ENCODE measurements at regions not wholly inside any gene's neighbourhood (a gene's known extent, or its start where the extent isn't known, plus 50 kb on each side); places are given as distances from the start of the nearest gene placed in this dataset.

DNA sequence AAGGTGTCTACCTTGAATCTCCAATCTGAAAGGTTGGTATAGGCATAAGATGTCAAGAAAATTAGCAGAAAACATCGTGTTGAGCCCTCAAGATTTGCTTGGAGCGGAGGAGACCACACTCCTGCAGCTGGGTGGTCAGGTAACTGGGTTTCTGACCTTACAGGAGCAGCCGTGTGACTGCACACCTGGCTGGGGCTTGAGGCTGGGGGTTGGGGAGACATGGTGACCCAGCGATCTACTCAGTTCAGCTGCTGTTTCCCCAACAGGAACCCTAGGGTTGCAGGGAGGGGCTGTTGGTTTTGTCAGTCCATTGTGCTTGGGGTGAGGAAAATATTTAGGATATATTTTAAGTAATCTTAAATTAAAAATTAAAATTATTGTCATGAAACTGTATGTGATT lies 147.0 kb upstream of the ZNF32 start:
- H3K4me1 ChIP-seq (ENCODE audit: insufficient read depth, low read length) = no peaks in the 10 kb centered on the region
- no peak overlapping the region for H3K9ac ChIP-seq (ENCODE audit: low read depth, low read length)
- no peaks in the 10 kb centered on the region for H3K36me3 ChIP-seq (ENCODE audit: insufficient read depth, low read length)
- no peaks in the 10 kb centered on the region for H3K9me3 ChIP-seq (ENCODE audit: control insufficient read depth, insufficient read depth, low read length)

DNA sequence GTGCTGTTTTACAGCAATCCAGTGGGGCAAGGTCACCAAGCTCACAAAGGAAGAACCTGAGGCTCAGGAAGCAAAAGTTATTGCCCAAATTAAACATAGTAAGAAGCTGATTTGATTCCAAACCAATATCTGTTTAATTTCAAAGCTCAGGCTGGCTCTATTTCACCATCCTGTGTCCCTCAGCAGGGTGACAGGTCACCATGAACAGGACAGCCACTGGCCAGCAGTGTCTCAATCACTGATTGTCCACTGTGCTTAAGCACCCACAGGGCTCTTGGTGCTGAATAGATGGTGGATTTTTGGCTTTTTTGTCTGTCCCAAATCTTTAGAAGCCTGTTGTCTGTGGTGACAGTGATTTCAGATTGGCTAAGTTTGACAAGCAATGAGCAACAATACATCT lies 146.4 kb upstream of the ZNF32 start:
- Histone ChIP-seq H3K4me1 (ENCODE audit: insufficient read depth, low read length) (no peaks in the 10 kb centered on the region), H3K9ac (ENCODE audit: low read depth, low read length) (no peak overlapping the region), H3K36me3 (ENCODE audit: insufficient read depth, low read length) (no peaks in the 10 kb centered on the region), H3K9me3 (ENCODE audit: control insufficient read depth, insufficient read depth, low read length) (no peaks in the 10 kb centered on the region)

DNA sequence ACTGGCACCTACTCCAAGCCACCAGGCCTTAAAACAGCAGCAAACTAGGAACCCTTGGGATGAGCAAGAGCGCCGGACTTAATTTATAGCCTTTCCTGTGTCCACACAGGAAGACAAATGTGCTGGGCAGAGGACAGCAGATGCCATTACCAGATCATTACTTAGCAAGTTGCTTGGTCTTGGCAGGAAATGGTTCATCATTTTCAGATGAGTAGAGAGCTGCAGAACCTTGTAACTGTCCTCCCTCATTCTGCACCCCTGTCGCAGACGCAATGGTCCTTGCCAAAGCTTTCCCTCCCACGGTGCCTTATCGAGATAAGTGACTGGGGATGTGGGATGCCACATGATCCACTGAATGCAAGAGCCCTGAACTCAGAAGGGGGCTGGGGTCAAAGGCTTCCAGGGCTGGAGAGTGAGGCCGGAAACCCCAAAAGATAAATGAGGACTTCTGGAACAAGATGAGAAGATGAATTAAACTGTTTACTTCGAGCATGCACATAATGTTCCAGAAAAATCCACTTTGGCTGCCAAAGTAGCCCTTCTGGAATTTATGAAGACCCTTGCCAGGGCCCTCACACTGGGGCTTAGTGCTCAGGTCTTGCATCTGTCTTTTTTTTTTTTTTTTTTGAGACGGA lies 145.6 kb upstream of the ZNF32 start:
- Histone ChIP-seq H3K9ac (ENCODE audit: low read depth, low read length) (no peak overlapping the region), H3K4me1 (ENCODE audit: insufficient read depth, low read length) (no peaks in the 10 kb centered on the region), H3K36me3 (ENCODE audit: insufficient read depth, low read length) (no peaks in the 10 kb centered on the region), H3K9me3 (ENCODE audit: control insufficient read depth, insufficient read depth, low read length) (no peaks in the 10 kb centered on the region)

DNA sequence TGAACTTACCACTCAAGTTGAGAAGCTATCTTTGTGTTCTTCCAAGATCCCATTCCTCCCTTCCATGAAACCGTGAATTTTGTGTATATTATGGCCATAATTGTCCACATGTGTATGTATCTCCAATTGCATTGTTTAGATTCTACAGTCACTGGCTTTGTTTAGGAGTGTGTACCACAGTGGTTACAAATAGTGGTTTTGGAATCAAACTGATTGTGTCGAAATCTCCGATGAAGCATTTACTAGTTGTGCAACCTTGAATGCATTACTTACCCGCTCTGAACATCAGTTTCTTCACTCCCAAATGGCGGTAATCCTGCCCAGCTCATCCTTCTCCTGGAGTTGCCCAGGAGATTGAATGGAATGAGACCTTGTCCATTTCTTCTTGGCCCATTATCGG lies 145.0 kb upstream of the ZNF32 start:
- Histone ChIP-seq H3K9me3 (ENCODE audit: control insufficient read depth, insufficient read depth, low read length) (no peaks in the 10 kb centered on the region), H3K36me3 (ENCODE audit: insufficient read depth, low read length) (no peaks in the 10 kb centered on the region), H3K9ac (ENCODE audit: low read depth, low read length) (no peak overlapping the region), H3K4me1 (ENCODE audit: insufficient read depth, low read length) (no peaks in the 10 kb centered on the region)

DNA sequence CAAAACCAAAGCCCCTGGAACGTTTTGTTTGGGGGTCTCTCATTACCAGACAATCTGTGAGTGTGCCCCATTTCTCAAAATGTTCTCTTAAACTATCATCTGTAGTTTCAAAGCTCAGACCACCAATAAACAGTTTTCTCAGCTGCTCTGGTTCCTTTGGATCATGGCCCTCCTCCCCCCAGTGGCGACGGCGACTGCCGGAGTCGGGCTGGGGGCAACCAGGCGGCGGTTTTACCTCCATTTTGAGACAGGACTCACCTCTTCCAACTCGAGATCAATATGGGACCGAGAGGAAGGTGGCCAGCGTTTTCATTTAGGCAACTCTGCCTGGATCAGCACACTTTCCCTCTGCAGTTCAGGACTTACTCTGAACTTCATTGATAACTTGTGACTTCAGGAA lies 141.5 kb upstream of the ZNF32 start:
- Histone ChIP-seq H3K4me1 (ENCODE audit: insufficient read depth, low read length) (no peaks in the 10 kb centered on the region), H3K9me3 (ENCODE audit: control insufficient read depth, insufficient read depth, low read length) (no peaks in the 10 kb centered on the region), H3K36me3 (ENCODE audit: insufficient read depth, low read length) (no peaks in the 10 kb centered on the region), H3K9ac (ENCODE audit: low read depth, low read length) (no peak overlapping the region)

DNA sequence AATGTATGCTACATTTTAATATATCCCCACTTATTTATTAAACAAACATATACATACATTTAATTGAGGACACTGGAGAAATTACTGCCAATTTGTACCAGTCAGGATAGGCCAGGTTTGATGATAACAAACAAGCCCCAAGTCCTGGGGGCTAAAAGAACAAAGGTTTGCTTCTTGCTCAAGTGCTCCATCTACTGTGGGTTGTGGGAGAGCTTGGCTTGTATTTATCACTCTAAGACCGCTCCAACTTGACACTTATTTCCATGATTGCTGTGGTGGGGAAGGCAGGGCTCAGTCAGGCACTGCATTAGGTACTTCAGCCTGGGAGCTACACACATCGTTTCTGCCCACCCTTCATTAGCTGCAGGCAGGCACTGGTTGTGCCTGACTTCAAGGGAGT lies 136.6 kb upstream of the ZNF32 start:
- H3K36me3 ChIP-seq (ENCODE audit: insufficient read depth, low read length) = no peaks in the 10 kb centered on the region
- no peak overlapping the region for H3K9ac ChIP-seq (ENCODE audit: low read depth, low read length)
- no peaks in the 10 kb centered on the region for H3K4me1 ChIP-seq (ENCODE audit: insufficient read depth, low read length)
- no peaks in the 10 kb centered on the region for H3K9me3 ChIP-seq (ENCODE audit: control insufficient read depth, insufficient read depth, low read length)

DNA sequence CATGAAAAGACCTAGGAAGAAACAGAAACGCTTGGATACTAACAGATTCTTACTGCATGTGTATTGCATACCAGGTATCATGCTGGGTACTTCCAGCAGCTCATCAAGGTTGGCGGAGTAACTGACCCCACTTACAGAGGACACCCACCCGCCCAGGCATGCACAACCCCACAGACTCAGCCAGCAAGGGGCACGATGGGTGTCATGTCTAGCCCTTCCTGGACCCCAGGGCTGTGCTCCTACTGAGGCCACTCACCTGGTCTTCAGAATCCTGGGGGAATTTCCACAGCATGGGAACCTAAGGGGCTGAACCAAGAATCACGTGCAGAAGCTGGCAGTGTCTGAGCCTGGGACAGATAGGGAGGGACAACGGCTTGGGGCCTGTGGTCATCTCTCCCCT lies 134.1 kb upstream of the ZNF32 start:
- H3K9ac ChIP-seq (ENCODE audit: low read depth, low read length) = no peak overlapping the region
- no peaks in the 10 kb centered on the region for H3K36me3 ChIP-seq (ENCODE audit: insufficient read depth, low read length)
- no peaks in the 10 kb centered on the region for H3K4me1 ChIP-seq (ENCODE audit: insufficient read depth, low read length)

DNA sequence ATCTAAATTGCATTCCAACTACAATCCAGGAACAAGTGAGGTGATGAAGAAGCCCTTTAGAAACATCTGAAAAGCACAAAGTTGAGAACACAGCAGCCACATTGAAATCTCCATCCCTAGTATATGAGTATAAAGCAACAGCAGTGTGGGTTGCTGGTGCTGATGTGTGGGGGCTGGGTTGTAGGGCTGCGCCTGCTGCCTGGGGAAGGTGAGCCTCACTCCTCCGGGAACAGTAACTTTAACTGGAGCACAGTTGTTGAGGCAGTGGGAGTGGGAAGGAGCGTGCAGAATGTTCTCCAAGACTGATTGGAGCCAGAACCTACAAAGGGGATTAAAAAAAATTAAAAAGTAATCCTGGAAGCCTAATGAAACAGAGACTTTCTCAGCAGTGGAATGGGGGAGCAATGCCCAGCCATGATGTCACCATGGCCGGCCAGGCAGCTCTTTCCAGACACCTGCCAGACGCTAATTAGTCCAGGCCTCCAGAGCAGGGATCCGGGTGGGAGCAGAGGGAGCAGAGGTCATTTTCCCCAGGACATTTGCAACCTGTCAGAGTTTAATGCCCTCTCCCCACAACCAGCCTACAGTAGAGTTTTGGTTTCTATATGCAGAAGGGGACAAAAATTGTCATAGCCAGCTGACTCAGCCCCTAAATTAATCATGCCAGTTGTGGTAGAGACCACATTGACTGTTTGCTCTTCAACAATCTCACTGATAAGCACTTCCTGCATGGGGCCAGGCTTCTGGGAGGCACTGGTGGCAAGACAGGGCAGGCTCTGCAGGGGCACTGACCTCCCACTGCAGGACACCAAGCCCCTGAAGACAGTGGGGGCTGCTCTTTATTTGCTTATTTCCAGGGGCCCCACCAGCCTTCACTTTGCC lies 133.0 kb upstream of the ZNF32 start:
- H3K9ac ChIP-seq (ENCODE audit: low read depth, low read length) = no peak overlapping the region
- H3K4me1 ChIP-seq (ENCODE audit: insufficient read depth, low read length) = no peaks in the 10 kb centered on the region
- no peaks in the 10 kb centered on the region for H3K36me3 ChIP-seq (ENCODE audit: insufficient read depth, low read length)
- no peaks in the 10 kb centered on the region for H3K9me3 ChIP-seq (ENCODE audit: control insufficient read depth, insufficient read depth, low read length)

More for the DNA sequence above, 134.1 kb upstream of the ZNF32 start:
- no peaks in the 10 kb centered on the region for H3K9me3 ChIP-seq (ENCODE audit: control insufficient read depth, insufficient read depth, low read length)

DNA sequence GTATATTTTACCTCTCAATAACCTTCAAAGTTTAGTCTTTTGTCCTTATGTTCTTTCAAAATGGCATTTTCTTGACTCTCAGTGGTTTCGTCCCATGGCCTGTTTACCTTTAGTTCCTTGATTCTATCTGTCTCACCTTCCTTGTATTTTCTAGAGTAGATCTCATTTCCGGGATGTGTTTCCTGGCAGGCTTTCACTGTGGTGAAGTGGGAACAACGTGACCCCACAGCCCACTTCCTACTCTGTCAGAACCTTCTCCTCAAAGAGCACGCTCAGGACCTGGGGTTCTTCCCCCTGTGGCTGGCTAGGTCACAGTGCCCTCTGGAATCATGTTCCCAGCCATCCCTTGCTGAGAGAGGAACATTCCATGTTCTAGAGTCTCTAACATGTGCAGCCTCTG lies 129.9 kb upstream of the ZNF32 start:
- Histone ChIP-seq H3K9ac (ENCODE audit: low read depth, low read length) (no peak overlapping the region), H3K4me1 (ENCODE audit: insufficient read depth, low read length) (no peaks in the 10 kb centered on the region), H3K36me3 (ENCODE audit: insufficient read depth, low read length) (no peaks in the 10 kb centered on the region), H3K9me3 (ENCODE audit: control insufficient read depth, insufficient read depth, low read length) (no peaks in the 10 kb centered on the region)

DNA sequence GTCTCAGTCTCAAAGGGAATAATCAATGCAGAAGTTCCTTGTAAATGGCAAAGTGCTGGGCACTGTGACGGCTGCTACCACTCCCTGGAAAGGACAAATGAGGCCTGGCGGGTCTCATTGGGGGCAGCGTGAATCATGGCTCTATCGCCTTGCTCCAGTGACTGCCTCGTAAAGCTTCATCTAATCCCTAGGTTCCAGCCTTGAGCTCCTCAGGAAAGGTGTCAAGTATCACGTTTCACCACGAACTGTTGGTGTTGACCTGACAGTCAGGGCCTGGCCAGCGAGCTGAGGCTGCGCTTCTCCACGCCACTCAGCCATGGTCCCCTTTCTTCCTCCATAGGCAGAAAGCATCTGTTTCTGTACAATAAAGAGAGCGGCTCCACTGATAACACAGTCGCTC lies 126.7 kb upstream of the ZNF32 start:
- Histone ChIP-seq H3K36me3 (ENCODE audit: insufficient read depth, low read length) (no peaks in the 10 kb centered on the region), H3K9ac (ENCODE audit: low read depth, low read length) (no peak overlapping the region), H3K9me3 (ENCODE audit: control insufficient read depth, insufficient read depth, low read length) (no peaks in the 10 kb centered on the region; the same call in 1 of the 2 replicates), H3K4me1 (ENCODE audit: insufficient read depth, low read length) (no peaks in the 10 kb centered on the region)

DNA sequence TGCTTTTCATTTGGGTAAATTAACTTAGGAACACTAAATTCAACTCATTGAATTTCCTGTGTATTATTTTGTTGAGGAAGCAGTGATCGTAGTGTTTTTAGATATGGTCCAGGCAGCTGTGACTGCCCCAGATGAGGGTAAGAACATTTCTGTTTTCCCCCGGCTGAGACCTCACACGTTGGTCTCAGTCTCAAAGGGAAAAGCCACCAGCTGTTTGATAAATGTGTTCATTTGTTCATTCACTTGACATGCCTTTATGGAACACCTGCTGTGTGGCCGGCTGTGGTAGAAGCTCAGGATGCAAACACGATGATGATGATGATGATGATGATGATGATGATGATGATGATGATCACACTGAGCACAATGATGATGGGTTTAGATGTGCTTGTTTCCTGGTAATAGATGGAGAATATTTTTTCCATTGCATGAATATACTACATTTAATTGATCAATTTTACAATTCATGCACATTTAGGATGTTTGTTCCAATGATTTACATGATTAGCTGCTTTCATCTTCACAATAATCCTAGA lies 125.6 kb upstream of the ZNF32 start:
- H3K9me3 ChIP-seq (ENCODE audit: control insufficient read depth, insufficient read depth, low read length) = no peaks in the 10 kb centered on the region; the same call in 1 of the 2 replicates
- no peak overlapping the region for H3K9ac ChIP-seq (ENCODE audit: low read depth, low read length)
- H3K36me3 ChIP-seq (ENCODE audit: insufficient read depth, low read length) = no peaks in the 10 kb centered on the region
- no peaks in the 10 kb centered on the region for H3K4me1 ChIP-seq (ENCODE audit: insufficient read depth, low read length)

DNA sequence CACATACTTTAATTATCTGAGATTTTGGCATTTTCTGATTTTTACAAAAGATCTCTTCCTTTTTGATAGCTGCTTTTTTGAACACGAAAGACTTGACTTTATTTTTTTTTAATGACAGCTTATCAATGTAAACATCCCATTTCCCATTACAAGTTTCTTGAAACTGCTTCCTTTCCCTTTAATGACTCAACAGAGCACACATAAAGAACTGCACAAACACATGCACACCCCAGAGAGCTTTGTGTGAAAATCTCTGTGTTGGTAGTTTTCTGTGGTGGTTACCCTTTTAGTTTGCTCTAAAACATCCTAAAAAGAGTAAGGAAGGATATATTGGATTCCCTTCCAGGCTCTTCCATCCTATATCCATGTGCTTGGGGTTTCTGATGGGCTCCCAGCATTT lies 125.1 kb upstream of the ZNF32 start:
- H3K9me3 ChIP-seq (ENCODE audit: control insufficient read depth, insufficient read depth, low read length) = no peaks in the 10 kb centered on the region; the same call in 1 of the 2 replicates
- no peaks in the 10 kb centered on the region for H3K4me1 ChIP-seq (ENCODE audit: insufficient read depth, low read length)
- no peaks in the 10 kb centered on the region for H3K36me3 ChIP-seq (ENCODE audit: insufficient read depth, low read length)
- no peak overlapping the region for H3K9ac ChIP-seq (ENCODE audit: low read depth, low read length)

DNA sequence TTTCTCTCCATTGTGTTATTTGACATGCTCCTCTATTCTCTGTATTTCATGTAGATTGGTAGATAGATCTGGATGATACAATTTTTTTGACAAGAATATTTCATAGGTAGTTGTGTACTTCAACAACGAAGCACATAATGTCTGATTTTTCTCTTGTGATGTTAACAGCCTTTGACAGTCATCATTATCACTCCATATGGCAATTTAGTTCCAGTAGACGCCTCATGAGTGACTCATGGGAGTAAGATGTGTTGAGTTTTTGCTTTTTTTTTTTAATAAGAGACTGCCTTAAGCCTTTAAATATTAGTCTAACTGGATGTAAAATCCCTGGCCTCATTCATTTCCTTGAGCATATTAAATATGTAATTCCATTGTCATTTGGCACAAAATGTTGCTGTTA lies 123.5 kb upstream of the ZNF32 start:
- Histone ChIP-seq H3K4me1 (ENCODE audit: insufficient read depth, low read length) (no peaks in the 10 kb centered on the region), H3K9ac (ENCODE audit: low read depth, low read length) (no peak overlapping the region), H3K36me3 (ENCODE audit: insufficient read depth, low read length) (no peaks in the 10 kb centered on the region), H3K9me3 (ENCODE audit: control insufficient read depth, insufficient read depth, low read length) (no peaks in the 10 kb centered on the region; the same call in 1 of the 2 replicates)

DNA sequence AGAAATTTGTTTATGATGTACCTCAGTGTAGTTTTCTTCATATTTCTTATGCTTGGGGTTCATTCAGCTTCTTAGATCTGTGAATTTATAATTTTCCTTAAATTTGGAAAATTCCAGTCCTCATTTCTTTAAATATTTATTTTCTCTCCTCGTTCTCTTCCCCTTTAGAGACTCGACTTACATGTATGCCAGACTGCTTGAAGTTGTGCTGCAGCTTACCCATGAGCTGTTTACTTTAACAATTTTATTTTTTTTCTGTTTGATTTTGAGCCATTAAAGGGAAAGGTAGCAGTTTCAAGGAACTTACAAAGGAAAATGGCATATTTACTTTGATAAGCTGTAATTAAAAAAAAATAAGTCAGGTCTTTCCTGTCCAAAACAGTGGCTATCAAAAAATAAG lies 123.0 kb upstream of the ZNF32 start:
- Histone ChIP-seq H3K36me3 (ENCODE audit: insufficient read depth, low read length) (no peaks in the 10 kb centered on the region), H3K9ac (ENCODE audit: low read depth, low read length) (no peak overlapping the region), H3K4me1 (ENCODE audit: insufficient read depth, low read length) (no peaks in the 10 kb centered on the region), H3K9me3 (ENCODE audit: control insufficient read depth, insufficient read depth, low read length) (no peaks in the 10 kb centered on the region; the same call in 1 of the 2 replicates)

DNA sequence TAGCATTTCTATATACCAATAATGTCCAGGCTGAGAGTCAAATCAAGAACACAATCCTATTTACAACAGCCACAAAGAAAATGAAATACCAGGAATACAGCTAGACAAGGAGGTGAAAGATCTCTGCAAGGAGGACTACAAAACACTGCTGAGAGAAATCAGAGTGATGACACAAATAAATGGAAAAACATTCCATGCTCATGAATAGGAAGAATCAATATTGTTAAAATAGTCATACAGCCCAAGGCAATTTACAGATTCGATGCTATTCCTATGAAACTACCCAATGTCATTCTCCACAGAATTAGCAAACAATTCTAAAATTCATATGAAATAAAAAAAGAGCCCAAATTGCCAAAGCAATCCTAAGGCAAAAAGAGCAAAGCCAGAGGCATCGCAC lies 116.8 kb upstream of the ZNF32 start:
- no peaks in the 10 kb centered on the region for H3K9me3 ChIP-seq (ENCODE audit: control insufficient read depth, insufficient read depth, low read length)
- H3K36me3 ChIP-seq (ENCODE audit: insufficient read depth, low read length) = no peaks in the 10 kb centered on the region
- no peaks in the 10 kb centered on the region for H3K4me1 ChIP-seq (ENCODE audit: insufficient read depth, low read length)
- no peak overlapping the region for H3K9ac ChIP-seq (ENCODE audit: low read depth, low read length)

All from ES-I3 (cell line).